HL-60 (cell line): ENCODE measurements at regions not wholly inside any gene's neighbourhood (a gene's known extent, or its start where the extent isn't known, plus 50 kb on each side); places are given as distances from the start of the nearest gene placed in this dataset.

Experiments
- DNase-seq, 2 experiments: peaks; one replicate each; pipeline ENCODE4 v3.0.0-alpha.2; 2010 to 2020; ENCODE audit warnings: low read depth in 1 of 2, low spot score in 1 of 2
- H3K27ac ChIP-seq: fragments of 250-450 bp; sonication (Bioruptor Pico); replicated peaks from 2 replicates; pipeline ENCODE4 v1.5.1; 2020; ENCODE audit warnings: mild to moderate bottlenecking, moderate library complexity
- H3K27me3 ChIP-seq: fragments of 250-450 bp; sonication (Bioruptor Pico); 2 replicates; pipeline ENCODE4 v1.5.1; 2021; ENCODE audit warnings: mild to moderate bottlenecking, moderate library complexity; ENCODE audit not compliant: insufficient read depth, poor library complexity, severe bottlenecking
- H3K4me3 ChIP-seq: replicated peaks from 2 replicates; pipeline ENCODE4 v1.5.1; 2011; ENCODE audit warnings: mild to moderate bottlenecking, control low read depth, low read length; ENCODE audit not compliant: insufficient read depth
- CTCF ChIP-seq: IDR thresholded peaks from one replicate; pipeline ENCODE4 v1.5.1; 2011; ENCODE audit warnings: low read length, control low read depth, inconsistent platforms; ENCODE audit not compliant: insufficient read depth
- GABPA ChIP-seq: IDR thresholded peaks from 2 replicates; pipeline ENCODE4 v1.6.1; 2012; ENCODE audit warnings: low read depth
- POLR2AphosphoS5 ChIP-seq: IDR thresholded peaks from 2 replicates; pipeline ENCODE4 v1.6.1; 2012; ENCODE audit warnings: low read depth
- SPI1 ChIP-seq: IDR thresholded peaks from 2 replicates; pipeline ENCODE4 v1.6.1; 2012; ENCODE audit warnings: low read depth, mild to moderate bottlenecking, borderline replicate concordance
- TF ChIP-seq, protein P1 (sequence below): IDR thresholded peaks from 2 replicates; pipeline ENCODE4 v1.6.1; 2012; ENCODE audit warnings: low read depth; ENCODE audit not compliant: insufficient replicate concordance

DNA sequence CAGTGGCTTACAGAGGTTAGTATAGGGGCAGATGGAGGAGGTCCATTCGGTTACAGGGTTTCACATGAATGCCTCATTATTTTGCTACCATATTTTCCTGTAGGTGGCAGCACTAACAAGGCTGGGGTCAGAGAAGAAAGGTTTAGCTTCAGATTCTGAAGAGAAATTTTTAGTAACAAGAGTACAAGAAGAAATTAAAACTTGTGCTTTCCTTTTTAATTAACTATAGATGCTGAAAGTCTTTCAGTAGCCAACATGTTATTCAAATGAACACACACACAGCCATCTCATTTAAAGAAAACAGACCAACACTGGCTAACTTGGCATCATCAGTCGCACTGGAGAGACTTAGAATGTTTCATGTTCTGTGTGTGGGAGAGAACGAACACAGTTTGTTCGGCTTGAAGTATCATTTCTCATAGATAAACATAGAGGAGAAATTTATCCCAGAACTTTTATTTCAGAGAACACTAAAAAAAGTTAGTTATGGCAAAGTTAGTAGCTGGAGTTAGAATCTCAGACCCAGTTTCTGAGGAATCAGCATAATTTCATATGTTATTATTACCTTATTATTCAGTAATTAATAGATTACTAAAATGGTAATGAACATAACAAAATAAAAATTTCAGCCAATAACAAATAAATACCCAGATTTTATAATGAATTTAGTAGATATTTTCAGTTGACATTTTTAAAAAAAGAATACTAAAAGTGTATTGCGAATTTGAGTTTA lies 314.0 kb upstream of the RSPO3 start:
- H3K27me3 ChIP-seq = peaks cover 5% of the 10 kb centered on the region
- TF ChIP-seq SPI1 (no peak), POLR2AphosphoS5 (no peak), GABPA (no peak), CTCF (peak; percentile 35)
- TF ChIP-seq, protein P1, sequence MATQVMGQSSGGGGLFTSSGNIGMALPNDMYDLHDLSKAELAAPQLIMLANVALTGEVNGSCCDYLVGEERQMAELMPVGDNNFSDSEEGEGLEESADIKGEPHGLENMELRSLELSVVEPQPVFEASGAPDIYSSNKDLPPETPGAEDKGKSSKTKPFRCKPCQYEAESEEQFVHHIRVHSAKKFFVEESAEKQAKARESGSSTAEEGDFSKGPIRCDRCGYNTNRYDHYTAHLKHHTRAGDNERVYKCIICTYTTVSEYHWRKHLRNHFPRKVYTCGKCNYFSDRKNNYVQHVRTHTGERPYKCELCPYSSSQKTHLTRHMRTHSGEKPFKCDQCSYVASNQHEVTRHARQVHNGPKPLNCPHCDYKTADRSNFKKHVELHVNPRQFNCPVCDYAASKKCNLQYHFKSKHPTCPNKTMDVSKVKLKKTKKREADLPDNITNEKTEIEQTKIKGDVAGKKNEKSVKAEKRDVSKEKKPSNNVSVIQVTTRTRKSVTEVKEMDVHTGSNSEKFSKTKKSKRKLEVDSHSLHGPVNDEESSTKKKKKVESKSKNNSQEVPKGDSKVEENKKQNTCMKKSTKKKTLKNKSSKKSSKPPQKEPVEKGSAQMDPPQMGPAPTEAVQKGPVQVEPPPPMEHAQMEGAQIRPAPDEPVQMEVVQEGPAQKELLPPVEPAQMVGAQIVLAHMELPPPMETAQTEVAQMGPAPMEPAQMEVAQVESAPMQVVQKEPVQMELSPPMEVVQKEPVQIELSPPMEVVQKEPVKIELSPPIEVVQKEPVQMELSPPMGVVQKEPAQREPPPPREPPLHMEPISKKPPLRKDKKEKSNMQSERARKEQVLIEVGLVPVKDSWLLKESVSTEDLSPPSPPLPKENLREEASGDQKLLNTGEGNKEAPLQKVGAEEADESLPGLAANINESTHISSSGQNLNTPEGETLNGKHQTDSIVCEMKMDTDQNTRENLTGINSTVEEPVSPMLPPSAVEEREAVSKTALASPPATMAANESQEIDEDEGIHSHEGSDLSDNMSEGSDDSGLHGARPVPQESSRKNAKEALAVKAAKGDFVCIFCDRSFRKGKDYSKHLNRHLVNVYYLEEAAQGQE = no peak
- DNase-seq = peak; percentile 3 to 34
- H3K4me3 ChIP-seq = no peak overlapping the region
- no peak overlapping the region for H3K27ac ChIP-seq

DNA sequence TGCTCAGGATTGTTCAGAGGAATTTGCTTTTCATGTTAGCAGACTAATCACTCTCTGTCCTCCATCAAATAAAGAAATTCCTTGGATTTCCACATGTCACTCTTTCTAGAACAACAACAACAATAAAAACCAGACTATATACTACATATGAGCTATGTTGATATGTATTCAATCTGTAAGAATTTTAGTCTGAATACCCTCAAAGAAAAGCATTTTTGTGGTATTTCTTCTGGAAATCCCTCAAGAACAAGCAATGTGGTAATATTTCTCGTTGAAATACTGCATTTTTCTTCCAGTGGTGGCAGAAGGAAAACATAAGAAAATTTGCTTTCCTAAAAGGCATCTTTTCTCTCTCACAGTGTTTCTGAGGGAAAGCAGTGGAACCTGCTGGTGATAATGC lies 312.6 kb upstream of the RSPO3 start:
- no peak for DNase-seq
- TF ChIP-seq, protein P1 = no peak
- TF ChIP-seq SPI1 = no peak
- TF ChIP-seq CTCF = no peak
- TF ChIP-seq POLR2AphosphoS5 = no peak
- TF ChIP-seq GABPA = no peak
- Histone ChIP-seq H3K4me3 (no peak overlapping the region), H3K27ac (no peak overlapping the region), H3K27me3 (peaks cover 6% of the 10 kb centered on the region)

DNA sequence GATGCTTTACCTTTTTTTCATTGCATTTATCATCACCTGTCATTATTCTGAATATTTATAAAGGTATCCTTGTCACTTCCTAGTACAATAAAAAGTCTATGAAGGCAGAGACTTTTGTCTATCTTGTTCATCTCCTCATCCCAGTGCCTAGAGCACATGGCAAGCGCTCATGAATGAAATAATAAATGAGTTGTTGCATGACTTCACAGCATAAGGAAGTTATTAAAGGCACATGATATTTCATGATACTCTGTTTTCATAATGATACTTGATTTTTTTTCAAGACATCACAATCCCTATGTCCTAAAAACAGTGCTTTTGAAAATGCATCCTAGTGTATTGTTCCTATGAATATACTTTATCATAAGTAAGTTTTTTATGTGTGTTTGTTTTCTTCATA lies 310.6 kb upstream of the RSPO3 start:
- H3K27me3 ChIP-seq = peaks cover 2% of the 10 kb centered on the region
- TF ChIP-seq, protein P1 = no peak
- TF ChIP-seq CTCF (no peak), SPI1 (no peak), POLR2AphosphoS5 (no peak), GABPA (no peak)
- no peak overlapping the region for H3K4me3 ChIP-seq
- DNase-seq = no peak
- H3K27ac ChIP-seq = no peak overlapping the region
